ENCODE measurements at regions not wholly inside any gene's neighbourhood (a gene's known extent, or its start where the extent isn't known, plus 50 kb on each side); places are given as distances from the start of the nearest gene placed in this dataset.
"Not testable (repeated sequence)": the region's sequence is repeated elsewhere in the genome, so short reads cannot be mapped to it uniquely, and the experiment has no call there.

GRCh38 chr4:59704616-59705015 is 1495.5 kb upstream of the ADGRL3 start:
- Mint-ChIP-seq H3K9me3 (no peaks in the 10 kb centered on the region), H3K4me3 (no peak overlapping the region), H3K4me1 (ENCODE audit: unreplicated experiment) (no peaks in the 10 kb centered on the region), H3K27ac (no peak overlapping the region), H3K27me3 (no peaks in the 10 kb centered on the region), H3K36me3 (no peaks in the 10 kb centered on the region)
- no peak for DNase-seq (ENCODE audit: extremely low spot score, unreplicated experiment)
- TF ChIP-seq CTCF (conservative IDR thresholded peaks at IDR 0.05) = no peak

DNA sequence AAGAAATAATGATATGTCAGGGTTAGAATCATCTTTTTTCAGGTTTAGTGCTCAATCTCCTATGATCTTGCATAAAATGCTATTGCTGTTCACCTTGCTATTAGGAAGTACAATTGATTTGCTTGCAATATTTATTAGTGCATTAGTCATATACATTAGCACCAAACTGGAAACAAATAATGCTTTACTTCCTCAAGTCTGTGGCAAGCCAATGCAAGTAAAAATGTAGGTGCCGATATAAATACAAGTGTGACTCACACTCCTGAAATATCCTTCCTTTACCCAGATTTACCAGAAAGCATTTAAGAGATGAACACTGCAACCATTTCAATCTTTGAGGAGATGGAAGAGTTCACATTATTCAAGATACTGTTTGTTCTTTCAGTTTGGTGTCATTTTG is 1487.7 kb upstream of the ADGRL3 start:
- H3K27me3 Mint-ChIP-seq = no peaks in the 10 kb centered on the region
- TF ChIP-seq CTCF (conservative IDR thresholded peaks at IDR 0.05) = no peak
- no peak for DNase-seq (ENCODE audit: extremely low spot score, unreplicated experiment)
- no peak overlapping the region for H3K27ac Mint-ChIP-seq
- H3K9me3 Mint-ChIP-seq = no peaks in the 10 kb centered on the region
- no peaks in the 10 kb centered on the region for H3K4me1 Mint-ChIP-seq (ENCODE audit: unreplicated experiment)
- H3K36me3 Mint-ChIP-seq = no peaks in the 10 kb centered on the region
- no peak overlapping the region for H3K4me3 Mint-ChIP-seq

DNA sequence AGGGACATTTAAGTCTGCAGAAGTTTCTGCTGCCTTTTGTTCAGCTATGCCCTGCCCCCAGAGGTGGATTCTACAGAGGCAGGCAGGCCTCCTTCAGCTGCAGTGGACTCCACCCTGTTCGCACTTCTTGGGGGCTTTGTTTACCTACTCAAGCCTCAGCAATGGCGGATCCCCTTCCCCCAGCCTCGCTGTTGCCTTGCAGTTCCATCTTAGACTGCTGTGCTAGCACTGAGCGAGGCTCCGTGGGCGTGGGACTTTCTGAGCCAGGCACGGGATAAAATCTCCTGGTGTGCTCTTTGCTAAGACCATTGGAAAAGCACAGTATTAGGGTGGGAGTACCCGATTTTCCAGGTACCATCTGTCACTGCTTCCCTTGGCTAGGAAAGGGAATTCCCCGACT is 1475.8 kb upstream of the ADGRL3 start:
- not testable (repeated sequence) for H3K4me3 Mint-ChIP-seq; H3K27ac Mint-ChIP-seq; H3K9me3 Mint-ChIP-seq; H3K36me3 Mint-ChIP-seq; H3K27me3 Mint-ChIP-seq; H3K4me1 Mint-ChIP-seq (ENCODE audit: unreplicated experiment); DNase-seq (ENCODE audit: extremely low spot score, unreplicated experiment)

- TF ChIP-seq CTCF (conservative IDR thresholded peaks at IDR 0.05) = no peak
- DNase-seq (ENCODE audit: extremely low spot score, unreplicated experiment) = no peak
- Mint-ChIP-seq H3K27ac (no peak overlapping the region), H3K36me3 (no peaks in the 10 kb centered on the region), H3K4me3 (no peak overlapping the region), H3K4me1 (ENCODE audit: unreplicated experiment) (no peaks in the 10 kb centered on the region), H3K27me3 (no peaks in the 10 kb centered on the region), H3K9me3 (no peaks in the 10 kb centered on the region)
These were observed 1472.4 kb upstream of the ADGRL3 start for GRCh38 chr4:59727745-59728144.

DNA sequence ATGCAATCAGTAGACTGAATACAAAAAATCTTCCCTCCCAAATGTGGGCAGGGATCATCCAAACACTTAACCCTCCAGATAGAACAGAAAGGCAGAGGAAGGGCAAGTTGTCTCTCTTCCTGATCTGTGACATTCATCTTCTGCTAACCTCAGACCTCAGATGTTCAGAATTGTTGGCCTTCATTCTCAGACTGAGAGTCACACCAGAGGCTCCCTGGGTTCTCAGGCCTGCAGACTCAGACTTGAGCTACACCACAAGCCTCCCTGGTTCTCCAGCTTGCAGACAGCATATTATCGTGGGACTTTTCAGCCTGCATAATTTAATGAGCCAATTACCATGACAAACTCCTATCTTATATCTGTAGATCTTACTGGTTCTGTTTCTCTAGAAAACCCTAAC is 1471.6 kb upstream of the ADGRL3 start:
- Mint-ChIP-seq H3K36me3 (no peaks in the 10 kb centered on the region), H3K27ac (no peak overlapping the region), H3K4me3 (no peak overlapping the region), H3K4me1 (ENCODE audit: unreplicated experiment) (no peaks in the 10 kb centered on the region), H3K27me3 (no peaks in the 10 kb centered on the region), H3K9me3 (no peaks in the 10 kb centered on the region)
- no peak for DNase-seq (ENCODE audit: extremely low spot score, unreplicated experiment)
- no peak for TF ChIP-seq CTCF (conservative IDR thresholded peaks at IDR 0.05)

DNA sequence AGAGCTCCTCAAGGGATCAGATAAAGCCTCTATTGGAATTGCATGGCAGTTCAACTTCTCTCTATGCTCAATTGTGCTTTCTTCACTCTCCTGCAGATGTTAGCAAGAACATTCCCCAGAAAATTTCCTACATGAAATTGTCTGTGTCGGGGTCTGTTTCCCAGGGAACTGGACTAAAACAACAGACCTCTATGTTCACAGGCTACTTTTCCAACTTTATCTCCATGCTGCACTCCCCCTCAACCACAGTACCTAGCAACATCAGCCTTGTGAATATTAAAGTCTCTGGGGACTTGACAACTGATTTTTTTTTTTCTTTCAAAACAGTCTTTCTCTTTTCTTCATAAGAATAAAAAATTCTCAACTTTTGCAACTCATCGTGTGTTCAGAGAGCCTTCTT is 1470.8 kb upstream of the ADGRL3 start:
- no peak overlapping the region for H3K27ac Mint-ChIP-seq
- no peak for DNase-seq (ENCODE audit: extremely low spot score, unreplicated experiment)
- H3K36me3 Mint-ChIP-seq = no peaks in the 10 kb centered on the region
- H3K9me3 Mint-ChIP-seq = no peaks in the 10 kb centered on the region
- TF ChIP-seq CTCF (conservative IDR thresholded peaks at IDR 0.05) = no peak
- no peaks in the 10 kb centered on the region for H3K4me1 Mint-ChIP-seq (ENCODE audit: unreplicated experiment)
- H3K27me3 Mint-ChIP-seq = no peaks in the 10 kb centered on the region
- H3K4me3 Mint-ChIP-seq = no peak overlapping the region

Measured in type B pancreatic cell (in vitro differentiated cells).